HG03175 (cell line): ENCODE measurements at regions not wholly inside any gene's neighbourhood (a gene's known extent, or its start where the extent isn't known, plus 50 kb on each side); places are given as distances from the start of the nearest gene placed in this dataset.

ENCODE experiments used
- ATAC-seq: cut with Tn5 transposase; IDR thresholded peaks from one replicate; pipeline ENCODE4 v1.9.1; 2021; ENCODE audit warnings: mild to moderate bottlenecking, moderate library complexity; ENCODE audit not compliant: unreplicated experiment

DNA sequence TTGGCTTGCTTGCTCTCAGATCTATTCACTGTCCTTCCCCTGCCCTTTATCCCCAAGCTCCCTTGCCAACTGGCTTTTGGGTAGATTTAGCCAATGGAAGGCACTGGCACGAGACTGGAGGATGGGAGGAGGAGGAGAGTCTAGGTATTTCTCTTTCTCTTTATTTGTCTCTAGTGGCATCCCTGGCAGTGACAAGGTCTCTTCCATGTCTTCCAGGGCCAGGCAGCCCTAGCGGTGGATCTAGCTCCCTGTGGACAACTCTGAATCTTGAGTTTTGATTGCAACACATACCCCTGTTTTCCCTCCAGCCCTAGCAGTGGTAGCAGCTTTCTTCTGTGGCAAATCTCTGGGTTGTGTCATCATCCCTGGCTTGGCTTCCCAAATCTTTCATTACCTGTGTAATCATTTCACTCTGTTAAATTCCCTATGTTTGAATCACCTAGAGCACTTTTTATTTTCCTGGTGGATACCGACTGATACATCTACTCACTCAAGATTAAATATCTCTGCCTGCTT is 171.1 kb upstream of the IRX6 start:
- no peak for ATAC-seq

DNA sequence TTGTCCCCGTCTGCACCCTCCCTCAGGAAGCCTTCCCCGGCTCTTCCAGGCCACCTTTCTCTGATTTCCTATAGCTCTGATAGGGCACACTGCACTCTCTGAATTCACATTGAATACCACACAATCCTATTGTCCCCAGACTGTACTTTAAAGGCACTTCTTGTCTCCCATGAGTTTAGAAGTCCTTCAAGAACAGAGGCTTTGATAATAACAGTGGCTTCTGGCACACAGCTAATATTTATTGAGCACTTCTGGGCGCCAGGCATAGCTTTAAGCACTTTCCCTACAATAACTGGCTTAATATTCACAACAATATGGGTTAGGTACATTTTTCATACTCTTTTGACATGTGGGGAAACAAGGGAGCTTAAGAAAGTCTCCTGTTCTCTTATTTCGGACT is 169.7 kb upstream of the IRX6 start:
- no peak for ATAC-seq

DNA sequence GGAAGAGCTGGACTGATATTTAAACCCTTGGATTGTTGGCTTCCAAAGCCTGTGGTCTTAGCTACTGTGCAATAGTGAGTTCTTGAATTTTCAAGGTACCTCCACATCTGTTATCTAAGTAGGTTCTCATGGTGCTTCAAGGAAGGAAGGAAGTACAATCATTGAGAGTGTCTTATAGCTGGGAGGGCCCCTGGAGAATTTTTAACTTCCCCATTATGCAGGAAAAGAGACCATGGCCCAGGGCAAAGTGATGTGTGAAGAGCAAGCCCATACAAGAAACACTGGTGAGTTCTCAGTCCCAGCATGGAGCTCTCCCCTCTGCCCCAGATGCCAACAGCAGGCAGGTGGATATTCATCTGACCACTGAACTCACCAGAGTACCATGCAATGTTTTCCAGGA is 169.0 kb upstream of the IRX6 start:
- ATAC-seq = no peak

DNA sequence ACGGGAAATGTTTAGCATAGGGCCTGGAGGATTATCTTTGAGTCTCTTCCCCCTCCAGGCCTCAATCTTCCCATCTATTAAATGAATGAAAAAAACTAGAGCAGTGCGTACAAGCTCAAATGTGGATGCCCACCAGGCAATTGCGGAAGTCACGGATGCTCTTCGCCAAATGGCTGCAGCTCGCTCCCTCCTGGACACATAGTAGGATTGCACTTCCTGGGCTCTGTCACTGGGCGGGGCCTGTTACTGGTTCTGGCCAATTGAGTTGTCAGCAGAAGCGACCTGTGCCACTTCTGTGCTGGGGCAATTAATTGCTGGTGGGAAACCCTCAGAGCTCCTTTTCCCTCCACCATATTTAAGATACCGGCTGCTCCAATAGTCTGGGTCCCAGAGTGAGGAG is 168.2 kb upstream of the IRX6 start:
- ATAC-seq = no peak

DNA sequence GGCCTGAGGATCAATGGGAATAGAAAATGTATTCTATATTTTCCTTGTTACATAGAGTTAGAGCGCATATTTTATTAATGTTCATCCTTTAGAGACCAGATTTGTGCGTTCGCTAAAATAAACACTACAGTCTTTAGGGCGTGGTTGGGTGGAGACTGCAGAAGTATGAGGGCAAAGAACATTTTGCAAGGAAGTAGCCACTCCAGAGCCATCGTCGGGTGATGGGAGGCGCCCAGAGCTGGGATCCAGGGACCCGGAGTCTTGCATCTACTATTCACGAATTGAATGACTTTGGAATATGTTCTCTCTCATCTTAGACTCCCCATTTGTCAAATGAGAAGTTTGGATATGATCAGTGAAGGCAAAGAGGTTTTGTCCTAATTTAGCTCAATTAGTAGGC is 154.2 kb upstream of the IRX6 start:
- no peak for ATAC-seq

DNA sequence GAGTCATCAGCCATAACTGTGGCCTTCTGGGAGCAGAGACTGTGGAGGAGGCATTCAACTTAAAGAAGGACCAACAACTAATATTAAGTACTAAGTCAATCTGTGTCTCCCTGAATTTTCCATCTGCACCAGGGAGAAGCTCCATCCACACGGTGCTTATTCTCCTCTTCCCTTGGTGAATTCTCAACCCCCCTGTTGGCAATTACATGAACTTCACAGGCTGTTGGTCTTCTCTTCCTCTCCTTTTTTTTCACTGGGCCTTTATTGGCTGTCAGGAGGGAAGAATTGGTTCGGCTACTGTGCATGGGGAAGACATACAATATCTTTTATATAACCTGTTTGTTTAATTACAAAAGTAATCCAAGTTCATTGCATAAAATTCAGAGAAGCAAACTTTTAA is 152.8 kb upstream of the IRX6 start:
- ATAC-seq = no peak

DNA sequence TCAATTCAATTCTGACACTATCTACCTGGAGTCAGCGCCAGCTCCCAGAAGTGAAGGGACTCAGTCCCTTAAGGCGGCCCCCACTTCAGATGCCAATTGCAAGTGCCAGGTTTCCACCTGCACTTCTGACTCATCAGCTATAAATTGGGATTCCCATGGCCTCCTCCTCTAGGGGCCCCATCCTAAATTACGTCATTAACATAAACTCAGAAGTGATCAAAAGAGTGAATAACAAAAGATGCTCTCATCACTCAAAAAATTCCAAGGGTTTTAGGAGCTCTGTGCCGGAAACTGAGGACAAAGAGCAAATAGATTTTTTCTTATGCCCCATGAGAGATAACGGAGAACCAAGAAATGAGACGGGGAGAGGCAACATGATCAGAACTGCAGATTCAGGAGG is 148.6 kb upstream of the IRX6 start:
- no peak for ATAC-seq

DNA sequence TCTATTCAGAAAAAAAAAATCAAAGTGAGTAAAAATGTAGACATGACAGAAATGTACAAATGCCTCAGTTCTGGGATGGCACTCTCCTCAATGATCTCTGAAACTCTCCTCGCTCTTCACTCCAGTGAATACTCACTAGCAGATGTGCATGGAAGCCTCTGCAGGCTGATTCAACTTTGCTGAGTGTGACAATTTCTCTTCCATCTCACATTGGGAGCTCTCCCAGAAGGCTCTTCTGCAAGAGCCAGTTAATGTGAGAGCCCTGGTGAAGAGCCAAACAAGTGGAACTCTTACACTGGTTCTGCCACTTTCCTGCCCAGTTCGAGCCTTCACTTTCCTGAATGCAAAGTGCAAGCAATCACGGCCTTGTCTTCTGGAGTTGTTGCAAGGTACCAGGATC is 147.1 kb upstream of the IRX6 start:
- no peak for ATAC-seq

DNA sequence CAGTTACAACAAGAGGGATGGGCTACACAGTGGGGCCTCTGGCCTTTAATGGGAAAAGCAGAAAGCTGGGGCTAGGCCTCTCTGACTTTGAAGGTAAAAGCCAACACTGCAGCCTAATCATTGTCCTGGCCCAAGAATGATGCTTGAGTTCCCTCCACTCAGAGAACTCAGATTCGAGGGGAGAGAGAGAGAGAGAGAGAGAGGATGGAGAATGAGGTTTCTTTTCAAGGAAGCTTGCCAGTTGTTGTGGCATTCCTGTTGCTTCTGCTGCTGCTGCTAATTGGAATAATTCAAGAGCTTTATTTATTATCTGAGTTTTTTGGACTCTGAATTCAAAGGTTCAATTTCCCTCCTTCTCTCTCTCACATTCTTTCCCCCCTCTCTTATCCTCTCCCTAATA is 144.6 kb upstream of the IRX6 start:
- no peak for ATAC-seq

DNA sequence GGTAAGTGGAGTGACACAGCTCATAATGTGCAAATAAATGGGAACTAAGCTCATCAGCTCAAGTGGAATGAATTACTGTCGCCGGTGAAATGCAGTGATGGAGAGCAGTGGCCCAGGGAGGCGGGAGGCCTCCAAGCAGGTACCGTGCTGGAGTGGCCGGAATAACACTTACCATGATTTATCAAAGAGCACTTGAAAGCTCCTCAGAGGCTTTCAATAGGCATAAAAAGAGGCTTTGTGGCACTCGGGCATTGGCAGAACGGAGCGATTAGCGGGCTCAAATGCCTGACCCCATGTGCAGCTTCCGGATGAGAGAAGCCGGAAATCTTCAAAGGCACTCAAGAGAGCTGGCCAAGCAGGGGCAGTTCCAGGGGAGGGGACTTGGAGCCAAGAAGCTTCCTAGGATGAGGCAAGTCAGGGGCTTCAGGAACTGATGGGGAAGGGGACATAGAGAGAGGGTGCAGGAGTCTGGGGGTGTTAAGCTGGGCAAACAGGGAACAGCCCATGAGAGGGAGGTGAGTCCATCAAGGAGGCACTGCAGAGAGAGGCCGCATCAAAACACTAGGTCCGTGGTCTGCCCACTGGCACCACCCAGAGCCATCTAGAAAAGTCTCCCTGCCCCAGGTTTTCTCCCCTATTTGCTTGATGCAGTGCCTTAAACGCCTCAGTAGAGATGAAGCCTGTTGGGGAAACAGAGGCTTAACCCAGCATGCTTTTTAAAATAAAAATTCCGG is 144.0 kb upstream of the IRX6 start:
- ATAC-seq = no peak

DNA sequence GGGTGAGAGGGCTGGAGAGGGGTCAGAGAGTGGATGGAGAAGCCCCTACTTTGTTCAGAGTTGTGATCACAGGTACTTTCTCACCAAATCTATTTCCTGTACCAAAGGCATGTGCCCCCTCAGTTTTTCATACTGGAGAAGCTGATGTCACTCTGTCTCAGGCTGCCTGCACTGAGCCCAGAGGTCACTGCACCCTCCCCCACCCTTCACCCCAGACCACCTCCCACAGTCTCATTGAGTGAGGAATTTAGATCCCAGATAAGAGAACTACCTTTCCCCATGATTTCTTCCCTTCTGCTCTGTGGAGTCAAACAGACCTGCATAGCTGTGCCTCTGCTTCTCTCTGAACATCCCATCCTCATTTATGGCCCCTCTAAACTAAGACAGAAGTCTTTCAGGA is 140.0 kb upstream of the IRX6 start:
- no peak for ATAC-seq

DNA sequence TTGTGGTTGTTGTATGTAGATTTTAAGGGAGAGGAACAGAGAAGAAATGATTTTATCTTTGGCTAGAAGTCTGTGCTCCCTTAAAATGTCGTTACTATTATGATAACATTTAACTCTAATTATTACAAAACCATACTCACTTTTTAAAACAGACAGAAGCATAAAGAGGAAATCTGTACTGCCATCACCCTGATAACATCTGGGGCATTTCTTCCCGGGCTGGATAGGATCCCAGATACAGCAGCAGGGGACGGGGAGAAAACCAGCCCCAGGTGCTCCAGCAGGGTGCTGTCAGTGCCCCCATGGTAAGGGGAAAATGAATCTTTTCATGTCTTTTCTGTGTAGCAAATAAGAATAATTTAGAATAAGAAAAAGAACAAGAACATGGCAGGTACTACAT is 139.4 kb upstream of the IRX6 start:
- ATAC-seq = no peak

DNA sequence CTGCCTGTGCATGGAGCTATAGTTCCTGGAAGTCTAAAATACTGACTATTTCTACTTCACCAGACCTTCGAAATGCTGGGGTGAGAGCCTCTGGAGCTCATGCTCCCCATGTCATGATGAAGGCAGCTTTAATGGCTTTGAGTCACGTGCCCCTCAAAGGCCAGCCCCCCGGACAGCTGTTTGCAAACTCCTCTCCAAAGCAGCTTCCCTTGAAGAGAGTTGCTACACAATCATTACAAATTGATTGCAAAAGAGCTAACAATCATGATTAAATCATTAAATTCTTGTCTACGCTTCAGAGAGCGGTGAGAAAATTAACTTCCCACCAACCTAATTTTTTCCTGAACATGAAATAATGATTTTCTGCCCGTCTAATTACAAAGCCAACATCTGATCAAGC is 134.8 kb upstream of the IRX6 start:
- no peak for ATAC-seq

DNA sequence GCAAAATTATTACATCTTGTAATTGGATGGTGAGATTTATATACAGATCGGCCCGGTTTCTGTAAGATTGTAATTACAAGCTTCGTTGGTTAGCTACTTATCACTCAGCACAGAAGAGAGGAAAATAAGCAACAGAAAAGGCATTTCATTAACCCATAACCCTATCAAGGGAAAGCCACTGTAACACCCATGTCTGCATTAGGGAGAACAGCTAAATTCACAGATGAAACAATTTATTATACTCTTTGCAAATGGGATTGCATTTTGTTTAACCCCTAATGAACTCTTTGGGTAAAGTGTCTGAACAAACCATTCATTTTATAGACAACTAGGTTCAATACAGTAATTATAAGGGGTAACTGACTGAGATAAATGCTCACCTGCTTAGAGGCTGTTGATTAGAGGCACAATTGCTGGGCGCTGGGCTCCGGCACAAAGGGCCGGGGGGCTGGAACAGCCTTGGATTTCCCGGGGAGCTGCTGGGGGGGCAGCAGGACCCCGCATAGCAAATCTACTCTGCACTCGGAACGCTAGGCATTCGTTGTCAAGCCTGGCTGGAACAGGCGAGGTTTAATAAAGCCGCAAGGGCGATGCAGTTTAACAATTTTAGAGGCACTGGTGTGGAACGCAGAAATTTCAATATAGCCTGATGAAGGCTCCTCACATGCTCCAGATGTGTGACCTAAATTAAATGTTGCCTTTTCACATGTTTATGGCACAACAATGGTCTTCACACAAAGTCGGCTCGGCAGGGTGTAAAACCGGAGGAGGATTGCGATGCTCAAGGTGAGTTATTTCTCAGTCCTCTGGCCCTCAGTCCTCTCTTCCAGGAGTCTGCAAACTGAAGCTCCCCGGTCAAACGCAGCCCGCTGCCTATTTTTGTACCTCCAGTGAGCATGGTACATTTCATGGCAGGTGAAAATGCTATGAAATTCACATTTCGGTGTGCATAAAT is 134.0 kb upstream of the IRX6 start:
- ATAC-seq = no peak

DNA sequence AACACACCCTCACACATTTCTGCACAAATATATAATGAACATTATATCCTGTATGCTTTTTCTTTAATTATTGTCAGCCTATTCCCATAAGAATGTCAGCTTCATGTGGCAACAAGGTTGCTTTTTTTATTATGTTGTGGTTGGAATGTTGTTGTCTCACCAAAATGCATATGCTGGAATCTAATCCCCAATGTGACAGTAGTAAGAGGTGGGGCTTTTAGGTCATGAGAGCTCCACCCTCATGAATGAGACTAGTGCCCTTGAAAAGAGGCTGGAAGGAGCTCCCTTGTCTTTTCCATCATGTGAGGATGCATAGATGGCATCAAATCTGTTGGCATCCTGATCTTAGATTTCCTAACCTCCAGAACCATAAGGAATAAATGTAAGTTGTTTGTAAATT is 131.3 kb upstream of the IRX6 start:
- no peak for ATAC-seq

DNA sequence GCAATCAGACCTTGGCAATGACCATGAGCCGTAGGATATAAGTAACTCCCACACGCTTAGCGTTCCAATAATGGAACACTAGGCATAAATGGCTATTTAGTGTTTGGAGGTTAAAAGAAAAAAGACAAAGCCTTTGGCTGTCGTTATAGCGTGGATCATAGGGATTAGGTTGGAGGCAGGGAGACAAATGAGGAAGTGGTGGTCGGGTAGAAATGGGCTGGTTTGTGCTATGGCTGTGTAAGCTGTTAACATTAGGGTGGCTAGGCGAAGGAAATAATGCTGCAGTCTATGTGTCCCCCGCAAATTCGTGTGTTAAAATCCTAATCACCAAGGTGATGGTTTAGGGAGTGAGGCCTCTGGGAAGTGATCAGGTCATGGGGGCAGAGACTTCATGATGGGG is 120.4 kb upstream of the IRX6 start:
- no peak for ATAC-seq

DNA sequence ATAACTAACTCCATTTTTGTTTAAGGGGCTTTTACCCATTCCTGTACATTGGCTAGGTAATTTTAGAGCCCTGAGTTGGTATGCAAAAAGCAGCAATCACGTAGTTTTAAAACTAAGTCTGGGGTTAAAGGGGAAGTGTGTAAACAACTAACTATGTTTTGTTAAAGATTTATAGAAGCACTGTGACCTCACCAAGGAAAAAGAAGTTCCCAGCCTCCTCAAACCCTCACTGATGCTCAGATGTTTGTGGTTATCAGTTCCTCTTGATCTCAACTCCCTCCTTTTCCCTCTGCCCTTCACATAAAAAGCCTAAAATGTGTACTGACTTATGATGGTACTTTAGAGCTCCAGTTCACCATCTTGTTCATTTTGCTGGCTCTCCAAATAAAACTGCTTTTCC is 119.9 kb upstream of the IRX6 start:
- ATAC-seq = no peak

DNA sequence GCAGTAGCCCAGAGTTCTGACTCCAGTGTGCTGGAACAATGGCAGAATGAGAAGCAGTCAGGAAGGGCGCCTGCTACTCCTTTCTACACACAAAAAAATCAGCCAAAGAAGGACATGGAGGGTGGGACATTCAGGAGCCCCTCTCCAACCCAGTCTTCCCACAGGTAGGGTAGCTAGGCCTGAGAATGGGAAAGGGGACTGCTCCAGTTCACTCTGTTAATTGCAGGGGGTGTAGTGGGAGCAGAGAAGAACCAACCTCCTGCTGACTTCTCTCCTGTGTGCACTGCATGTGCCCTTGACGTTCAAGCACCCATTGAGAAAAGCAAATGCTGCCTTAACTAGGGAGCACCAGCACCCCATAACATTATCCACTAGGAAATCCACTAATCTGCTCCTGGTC is 119.1 kb upstream of the IRX6 start:
- no peak for ATAC-seq

DNA sequence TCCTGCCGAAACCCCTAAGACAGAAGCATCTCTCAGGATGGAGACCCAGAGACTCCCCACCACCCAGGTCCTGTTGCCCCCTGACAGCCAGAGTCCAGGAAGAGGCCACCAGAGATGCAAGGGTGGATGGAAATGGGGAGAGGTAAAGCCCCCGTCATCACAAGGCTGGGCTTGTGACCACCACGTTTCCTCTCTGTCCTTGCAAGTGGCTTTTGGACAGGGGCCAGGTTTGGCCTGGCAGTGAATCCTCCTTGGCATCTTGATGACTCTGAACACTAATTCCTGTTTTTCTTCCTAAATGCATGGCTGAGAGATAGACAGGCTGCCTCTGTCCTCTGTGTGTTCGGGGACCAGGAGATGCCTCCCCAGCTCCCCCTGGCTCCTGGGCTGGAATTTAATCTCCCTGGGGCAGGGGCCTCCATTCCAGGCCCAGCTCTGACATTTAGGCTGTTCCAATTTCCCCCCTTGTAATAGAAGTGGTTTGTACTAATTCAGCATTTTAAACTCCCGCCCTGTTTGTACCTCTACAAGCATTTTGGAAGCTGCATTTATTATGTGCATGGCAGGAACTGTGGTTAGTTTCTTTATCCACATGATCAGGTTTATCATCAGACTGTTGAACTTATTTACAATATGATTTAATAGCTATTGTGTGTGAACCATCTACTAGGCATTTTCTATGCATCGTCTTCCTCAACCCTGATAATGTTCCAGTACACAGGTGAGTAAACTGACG is 116.1 kb upstream of the IRX6 start:
- ATAC-seq = no peak

DNA sequence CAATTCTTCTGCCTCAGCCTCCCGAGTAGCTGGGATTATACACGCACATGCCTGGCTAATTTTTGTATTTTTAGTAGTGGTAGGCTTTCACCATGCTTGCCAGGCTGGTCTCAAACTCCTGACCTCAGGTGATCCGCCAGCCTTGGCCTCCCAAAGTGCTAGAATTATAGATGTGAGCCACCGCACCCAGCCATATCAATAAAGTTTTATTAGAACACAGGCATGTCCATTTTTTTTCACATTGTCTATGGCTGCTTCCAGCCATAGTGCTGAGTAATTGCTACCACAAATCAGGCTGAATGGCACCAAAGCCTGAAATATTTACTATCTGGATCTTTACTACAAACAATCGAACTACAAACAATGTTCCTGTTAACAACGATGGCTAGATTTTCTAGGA is 114.4 kb upstream of the IRX6 start:
- ATAC-seq = no peak

DNA sequence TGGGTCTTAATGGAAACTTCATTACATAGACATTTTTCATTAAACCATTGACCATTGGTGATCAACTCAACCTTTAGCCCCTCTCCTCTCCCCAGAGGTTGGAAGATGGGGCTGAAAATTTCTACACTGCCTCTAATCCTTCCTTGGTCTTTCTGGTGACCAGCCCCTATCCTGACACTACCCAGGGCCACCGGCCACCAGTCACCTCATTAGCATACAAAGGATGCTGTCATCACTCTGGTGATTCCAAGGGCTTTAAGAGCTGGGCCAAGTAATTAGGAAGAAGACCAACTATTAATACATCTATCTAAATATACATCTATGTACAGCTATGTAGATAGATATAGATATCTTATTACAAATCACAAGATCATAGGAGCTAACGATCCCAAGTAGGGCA is 111.2 kb upstream of the IRX6 start:
- ATAC-seq = no peak
